Keratinocyte (primary cell): ENCODE measurements at regions not wholly inside any gene's neighbourhood (a gene's known extent, or its start where the extent isn't known, plus 50 kb on each side); places are given as distances from the start of the nearest gene placed in this dataset.

Experiments used
- DNase-seq: peaks from one replicate; pipeline ENCODE4 v3.0.0-alpha.2; 2011; ENCODE audit warnings: low read depth, missing footprints, low spot score
- FAIRE-seq: peaks from 2 replicates; lab custom pipeline; 2011; peaks lifted over from hg19 to GRCh38; lab: Jason Lieb, UNC
- H2AFZ ChIP-seq: 2 replicates; pipeline ENCODE4 v1.6.0; 2012; ENCODE audit warnings: low read length, control low read depth, inconsistent platforms; ENCODE audit not compliant: control insufficient read depth
- H3K27ac ChIP-seq: 2 replicates; pipeline ENCODE4 v1.5.1; 2011; ENCODE audit warnings: low read length; ENCODE audit not compliant: control insufficient read depth, insufficient read depth
- H3K27me3 ChIP-seq: 3 replicates; pipeline ENCODE4 v1.6.0; 2011; ENCODE audit warnings: low read length; ENCODE audit not compliant: control insufficient read depth, insufficient read depth; ENCODE audit errors: extremely low read depth
- H3K36me3 ChIP-seq, 2 experiments: 2 replicates in 1 of 2; 3 replicates in 1 of 2; pipeline ENCODE4 v1.5.1; 2011; ENCODE audit warnings: low read length in 2 of 2, mild to moderate bottlenecking in 1 of 2; ENCODE audit not compliant: control insufficient read depth in 2 of 2, insufficient read depth in 2 of 2; ENCODE audit errors: extremely low read depth in 1 of 2
- H3K4me1 ChIP-seq: 3 replicates; pipeline ENCODE4 v1.5.1; 2011; ENCODE audit warnings: low read length; ENCODE audit not compliant: control insufficient read depth, insufficient read depth; ENCODE audit errors: extremely low read depth
- H3K4me2 ChIP-seq: 3 replicates; pipeline ENCODE4 v1.6.0; 2011; ENCODE audit warnings: low read depth, low read length; ENCODE audit not compliant: control insufficient read depth, insufficient read depth; ENCODE audit errors: extremely low read depth
- H3K4me3 ChIP-seq, 3 experiments: fragments of 200-600 bp in 1 of 3; sonication (generic) in 1 of 3; 2 replicates in 2 of 3; 3 replicates in 1 of 3; pipeline ENCODE4 v1.5.1; 2011 to 2016; ENCODE audit warnings: low read length in 3 of 3, mild to moderate bottlenecking in 3 of 3, control low read depth in 2 of 3, inconsistent platforms in 1 of 3, low read depth in 1 of 3, mixed read lengths in 1 of 3, mixed run types in 1 of 3, moderate library complexity in 1 of 3; ENCODE audit not compliant: control insufficient read depth in 2 of 3, insufficient read depth in 2 of 3; ENCODE audit errors: extremely low read depth in 1 of 3
- H3K79me2 ChIP-seq: 2 replicates; pipeline ENCODE4 v1.6.0; 2012; ENCODE audit warnings: low read length; ENCODE audit not compliant: control insufficient read depth, insufficient read depth
- H3K9ac ChIP-seq: 3 replicates; pipeline ENCODE4 v1.6.0; 2011; ENCODE audit warnings: low read length; ENCODE audit not compliant: control insufficient read depth, insufficient read depth; ENCODE audit errors: extremely low read depth
- H3K9me1 ChIP-seq: 3 replicates; pipeline ENCODE4 v1.6.0; 2011; ENCODE audit warnings: low read length; ENCODE audit not compliant: control insufficient read depth, insufficient read depth; ENCODE audit errors: extremely low read depth
- H3K9me3 ChIP-seq: 2 replicates; pipeline ENCODE4 v1.5.1; 2012; ENCODE audit warnings: low read depth, low read length; ENCODE audit not compliant: control insufficient read depth
- H4K20me1 ChIP-seq: 3 replicates; pipeline ENCODE4 v1.6.0; 2011; ENCODE audit warnings: low read length; ENCODE audit not compliant: control insufficient read depth, insufficient read depth; ENCODE audit errors: extremely low read depth
- EZH2 ChIP-seq: IDR thresholded peaks from one replicate; pipeline ENCODE4 v1.6.1; 2012; ENCODE audit warnings: inconsistent platforms, mild to moderate bottlenecking, low read length, moderate library complexity
- dilution Hi-C: fragments of 300-500 bp; cut with MboI; formaldehyde crosslinking; loops from one replicate; pipeline ENCODE4 v1.7.0; 2020; ENCODE audit warnings: low sequenced_read_pairs; ENCODE audit not compliant: extremely low pct_ligation_motif_present
- TF ChIP-seq, protein P1 (sequence below), 3 experiments: IDR thresholded peaks in 1 of 3; conservative IDR thresholded peaks in 1 of 3; optimal IDR thresholded peaks in 1 of 3; 2 replicates in 2 of 3; 3 replicates in 1 of 3; pipeline versions ENCODE3 to v1.5.1; 2011; ENCODE audit warnings: low read length in 3 of 3, mild to moderate bottlenecking in 3 of 3, moderate library complexity in 2 of 3, control low read depth in 1 of 3, inconsistent platforms in 1 of 3; ENCODE audit not compliant: insufficient read depth in 2 of 3; ENCODE audit errors: extremely low read depth in 1 of 3

DNA sequence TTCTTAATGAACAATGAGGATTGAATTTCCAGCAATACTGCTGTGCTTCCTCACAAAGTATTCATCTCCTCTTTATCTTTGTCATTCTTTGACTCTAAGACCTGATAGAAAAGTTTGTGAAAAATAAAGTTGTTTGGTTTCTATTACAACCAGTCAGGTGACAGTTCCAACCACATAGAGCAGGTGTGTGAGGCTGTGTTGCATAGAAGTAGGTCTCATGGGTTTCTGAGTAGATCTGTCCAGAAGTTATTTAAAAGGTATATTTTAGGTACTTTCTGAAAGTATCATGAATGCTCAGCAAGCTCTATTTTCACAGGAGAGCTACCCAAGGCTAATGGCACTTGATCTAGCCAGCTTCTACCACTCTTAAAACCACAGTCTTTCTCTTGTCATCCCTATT is 637.0 kb downstream of the DNAH5 start:
- dilution Hi-C loops: no loop called here
- H3K9ac ChIP-seq: no peak overlapping the region
- FAIRE-seq: no peak
- no peaks in the 10 kb centered on the region for H3K9me3 ChIP-seq
- no peaks in the 10 kb centered on the region for H3K79me2 ChIP-seq
- H3K4me1 ChIP-seq: no peaks in the 10 kb centered on the region
- H3K36me3 ChIP-seq: no peaks in the 10 kb centered on the region
- no peaks in the 10 kb centered on the region for H3K9me1 ChIP-seq
- no peak overlapping the region for H3K4me2 ChIP-seq
- DNase-seq: no peak
- no peaks in the 10 kb centered on the region for H4K20me1 ChIP-seq
- H3K27ac ChIP-seq: no peak overlapping the region
- H3K4me3 ChIP-seq: no peak overlapping the region
- no peaks in the 10 kb centered on the region for H3K27me3 ChIP-seq
- H2AFZ ChIP-seq: no peak overlapping the region
- TF ChIP-seq, protein P1, sequence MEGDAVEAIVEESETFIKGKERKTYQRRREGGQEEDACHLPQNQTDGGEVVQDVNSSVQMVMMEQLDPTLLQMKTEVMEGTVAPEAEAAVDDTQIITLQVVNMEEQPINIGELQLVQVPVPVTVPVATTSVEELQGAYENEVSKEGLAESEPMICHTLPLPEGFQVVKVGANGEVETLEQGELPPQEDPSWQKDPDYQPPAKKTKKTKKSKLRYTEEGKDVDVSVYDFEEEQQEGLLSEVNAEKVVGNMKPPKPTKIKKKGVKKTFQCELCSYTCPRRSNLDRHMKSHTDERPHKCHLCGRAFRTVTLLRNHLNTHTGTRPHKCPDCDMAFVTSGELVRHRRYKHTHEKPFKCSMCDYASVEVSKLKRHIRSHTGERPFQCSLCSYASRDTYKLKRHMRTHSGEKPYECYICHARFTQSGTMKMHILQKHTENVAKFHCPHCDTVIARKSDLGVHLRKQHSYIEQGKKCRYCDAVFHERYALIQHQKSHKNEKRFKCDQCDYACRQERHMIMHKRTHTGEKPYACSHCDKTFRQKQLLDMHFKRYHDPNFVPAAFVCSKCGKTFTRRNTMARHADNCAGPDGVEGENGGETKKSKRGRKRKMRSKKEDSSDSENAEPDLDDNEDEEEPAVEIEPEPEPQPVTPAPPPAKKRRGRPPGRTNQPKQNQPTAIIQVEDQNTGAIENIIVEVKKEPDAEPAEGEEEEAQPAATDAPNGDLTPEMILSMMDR (optimal IDR thresholded peaks at IDR 0.05 in 1 of 3, IDR thresholded peaks at IDR 0.05 in 1 of 3, conservative IDR thresholded peaks at IDR 0.05 in 1 of 3; ENCODE audit: extremely low read depth in 1 of 3, insufficient read depth in 2 of 3, low read length in 3 of 3): no peak
- no peak for TF ChIP-seq EZH2

DNA sequence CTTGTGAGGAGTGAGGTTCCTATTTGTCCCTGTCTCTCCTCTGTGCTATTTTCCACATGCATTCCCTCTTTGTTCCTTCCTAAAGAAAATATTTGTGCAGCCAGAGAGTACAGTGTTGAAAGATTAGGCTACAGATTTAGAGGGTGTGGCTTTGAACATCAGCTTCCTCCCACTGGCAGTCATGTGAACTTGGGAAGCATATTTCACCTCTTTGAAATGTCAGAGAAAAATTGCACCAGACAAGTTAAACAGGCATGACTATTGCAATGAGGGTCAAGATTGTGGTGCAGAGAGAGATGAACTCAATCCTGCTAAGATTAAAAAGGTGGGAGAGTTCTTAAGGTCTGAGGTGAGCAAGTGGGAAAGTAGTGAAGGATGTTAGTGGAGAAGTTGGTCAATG is 641.0 kb downstream of the DNAH5 start:
- H3K4me1 ChIP-seq: no peaks in the 10 kb centered on the region
- no peaks in the 10 kb centered on the region for H3K27me3 ChIP-seq
- dilution Hi-C loops: no loop called here
- no peaks in the 10 kb centered on the region for H4K20me1 ChIP-seq
- FAIRE-seq (no peak), DNase-seq (no peak)
- no peak for TF ChIP-seq EZH2
- TF ChIP-seq, protein P1 (optimal IDR thresholded peaks at IDR 0.05 in 1 of 3, IDR thresholded peaks at IDR 0.05 in 1 of 3, conservative IDR thresholded peaks at IDR 0.05 in 1 of 3; ENCODE audit: extremely low read depth in 1 of 3, insufficient read depth in 2 of 3, low read length in 3 of 3): no peak
- no peaks in the 10 kb centered on the region for H3K79me2 ChIP-seq
- no peaks in the 10 kb centered on the region for H3K9me3 ChIP-seq
- H3K9me1 ChIP-seq: no peaks in the 10 kb centered on the region
- no peak overlapping the region for H3K27ac ChIP-seq
- H2AFZ ChIP-seq: no peak overlapping the region
- H3K9ac ChIP-seq: no peak overlapping the region
- no peak overlapping the region for H3K4me2 ChIP-seq
- H3K36me3 ChIP-seq: no peaks in the 10 kb centered on the region
- H3K4me3 ChIP-seq: no peak overlapping the region
